Astrocyte of the spinal cord (primary cell): ENCODE measurements at regions not wholly inside any gene's neighbourhood (a gene's known extent, or its start where the extent isn't known, plus 50 kb on each side); places are given as distances from the start of the nearest gene placed in this dataset.

ENCODE experiments used
- DNase-seq: peaks from one replicate; pipeline ENCODE4 v3.0.0; 2011; ENCODE audit warnings: low read depth, low spot score
- H3K4me3 ChIP-seq: 2 replicates; pipeline ENCODE4 v1.5.1; 2011; ENCODE audit warnings: low read depth, mild to moderate bottlenecking, low read length, moderate library complexity
- in situ Hi-C: cut with HindIII; loops from 2 replicates; pipeline ENCODE4 v1.10.0; 2017; ENCODE audit warnings: low sequenced_read_pairs
- TF ChIP-seq, protein P1 (sequence below): IDR thresholded peaks from 2 replicates; pipeline ENCODE4 v1.5.1; 2012; ENCODE audit warnings: low read depth, mild to moderate bottlenecking, low read length, inconsistent platforms

DNA sequence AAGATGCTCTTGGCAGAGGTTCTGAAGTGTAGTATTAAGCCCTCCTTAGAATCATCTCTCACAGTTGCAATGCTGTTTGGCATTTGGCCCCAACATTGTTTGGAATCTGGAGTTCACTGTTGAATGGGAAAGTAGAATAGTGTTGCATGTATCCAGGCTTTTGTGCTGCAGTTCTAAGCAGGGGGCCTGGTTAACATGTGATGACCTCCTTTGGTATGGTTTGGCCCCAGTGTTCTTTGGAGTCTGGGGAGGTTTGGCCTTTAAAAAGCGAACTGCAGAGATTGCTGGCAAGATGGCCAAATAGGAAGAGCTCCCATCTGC lies 61.8 kb upstream of the PLD5 start:
- TF ChIP-seq, protein P1, sequence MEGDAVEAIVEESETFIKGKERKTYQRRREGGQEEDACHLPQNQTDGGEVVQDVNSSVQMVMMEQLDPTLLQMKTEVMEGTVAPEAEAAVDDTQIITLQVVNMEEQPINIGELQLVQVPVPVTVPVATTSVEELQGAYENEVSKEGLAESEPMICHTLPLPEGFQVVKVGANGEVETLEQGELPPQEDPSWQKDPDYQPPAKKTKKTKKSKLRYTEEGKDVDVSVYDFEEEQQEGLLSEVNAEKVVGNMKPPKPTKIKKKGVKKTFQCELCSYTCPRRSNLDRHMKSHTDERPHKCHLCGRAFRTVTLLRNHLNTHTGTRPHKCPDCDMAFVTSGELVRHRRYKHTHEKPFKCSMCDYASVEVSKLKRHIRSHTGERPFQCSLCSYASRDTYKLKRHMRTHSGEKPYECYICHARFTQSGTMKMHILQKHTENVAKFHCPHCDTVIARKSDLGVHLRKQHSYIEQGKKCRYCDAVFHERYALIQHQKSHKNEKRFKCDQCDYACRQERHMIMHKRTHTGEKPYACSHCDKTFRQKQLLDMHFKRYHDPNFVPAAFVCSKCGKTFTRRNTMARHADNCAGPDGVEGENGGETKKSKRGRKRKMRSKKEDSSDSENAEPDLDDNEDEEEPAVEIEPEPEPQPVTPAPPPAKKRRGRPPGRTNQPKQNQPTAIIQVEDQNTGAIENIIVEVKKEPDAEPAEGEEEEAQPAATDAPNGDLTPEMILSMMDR = no peak
- no peak for DNase-seq
- in situ Hi-C loops = no loop called here
- no peak overlapping the region for H3K4me3 ChIP-seq

DNA sequence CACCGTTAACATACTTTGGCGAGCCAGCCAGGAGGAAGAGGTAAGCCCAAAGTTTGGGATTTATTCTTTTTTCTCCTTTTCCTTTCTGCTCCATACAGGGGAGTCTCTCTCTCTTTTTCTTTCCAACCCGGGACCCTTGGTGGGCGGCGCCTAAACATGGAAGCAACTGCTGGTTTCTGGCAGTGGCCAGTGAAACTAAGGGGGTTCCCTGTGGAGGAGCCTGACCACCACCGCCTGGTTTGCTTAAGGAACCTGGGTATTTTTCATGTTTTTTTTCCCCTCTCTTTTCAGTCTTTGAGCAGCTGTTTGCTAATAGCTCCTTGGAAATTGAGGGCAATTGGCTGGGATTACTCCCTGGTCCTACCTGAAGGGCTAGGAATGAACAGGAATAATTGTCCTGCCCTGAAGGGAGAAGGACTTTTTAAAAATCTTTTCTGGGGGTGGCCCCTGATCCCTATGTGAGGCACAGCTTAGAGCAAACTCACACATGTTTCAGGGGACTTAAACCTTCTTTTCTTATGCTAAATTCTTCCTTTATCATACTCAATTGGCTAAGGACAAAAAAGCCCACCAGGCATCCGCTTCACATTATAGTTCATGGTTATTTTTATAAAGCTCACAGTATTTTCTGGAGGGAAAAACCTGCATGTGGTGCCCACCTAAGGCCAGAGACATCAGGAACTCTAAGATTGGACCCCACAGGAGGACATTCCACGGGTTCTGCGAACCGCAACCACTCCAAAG lies 61.3 kb upstream of the PLD5 start:
- TF ChIP-seq, protein P1 = no peak
- DNase-seq = no peak
- in situ Hi-C loops = no loop called here
- no peak overlapping the region for H3K4me3 ChIP-seq

DNA sequence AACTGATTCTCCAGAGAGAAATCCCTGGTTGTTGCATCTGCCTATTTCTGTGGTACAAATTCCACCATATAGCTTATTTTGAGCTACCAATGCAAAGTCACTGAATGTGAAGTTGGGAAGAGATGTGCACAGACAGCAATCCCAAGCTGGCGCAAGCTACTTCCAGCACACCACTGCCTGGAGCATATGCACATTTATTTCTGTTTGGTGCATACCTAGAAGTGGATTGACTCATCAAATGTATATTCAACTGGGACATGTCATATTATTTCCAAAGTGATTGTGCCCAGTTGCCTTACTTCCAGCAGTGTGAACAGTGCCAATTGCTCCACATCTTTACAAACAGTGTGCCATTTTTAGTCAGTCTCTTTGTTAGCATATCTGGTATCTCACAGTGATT lies 58.2 kb upstream of the PLD5 start:
- in situ Hi-C loops = no loop called here
- no peak for DNase-seq
- TF ChIP-seq, protein P1 = no peak

DNA sequence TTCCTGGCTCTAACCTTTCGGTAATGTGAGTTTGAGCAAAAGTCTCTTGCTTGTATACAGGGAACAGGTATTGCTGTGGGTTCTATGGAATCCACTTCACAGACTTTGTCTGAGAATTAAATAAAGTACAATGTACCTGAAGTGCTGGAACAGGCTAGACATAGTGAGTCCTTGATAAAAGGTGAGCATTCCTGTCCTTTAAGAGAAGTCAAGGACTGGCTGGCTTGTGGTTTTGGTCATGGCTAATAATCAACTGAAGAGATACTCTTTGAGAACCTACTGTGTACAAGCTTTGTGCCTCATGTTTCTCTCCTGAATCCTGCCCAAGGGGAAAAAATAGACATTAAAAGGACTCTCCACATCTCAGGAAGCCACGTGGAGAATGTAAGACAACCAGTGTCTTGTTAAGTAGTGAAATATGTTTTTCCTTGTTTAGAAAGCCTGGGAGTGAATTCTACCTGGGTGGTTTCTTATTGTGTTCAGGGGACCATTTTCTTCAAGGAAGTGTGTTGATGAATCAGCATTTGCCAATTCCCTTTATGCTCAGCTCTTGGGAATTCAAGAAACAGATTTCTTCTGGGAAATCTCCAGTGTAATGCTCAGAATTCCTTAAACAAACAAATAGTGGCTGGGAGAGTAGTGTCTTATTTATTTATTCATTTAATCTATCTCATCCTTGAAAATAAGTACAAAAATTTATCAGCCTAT lies 55.2 kb upstream of the PLD5 start:
- in situ Hi-C loops = no loop called here
- TF ChIP-seq, protein P1 = no peak
- DNase-seq = no peak
- H3K4me3 ChIP-seq = no peak overlapping the region

More for the DNA sequence above, 58.2 kb upstream of the PLD5 start:
- no peak overlapping the region for H3K4me3 ChIP-seq
